Kidney (tissue), 13 donors: ENCODE measurements at regions not wholly inside any gene's neighbourhood (a gene's known extent, or its start where the extent isn't known, plus 50 kb on each side); places are given as distances from the start of the nearest gene placed in this dataset.

ENCODE experiments used
- DNase-seq, 5 donors: peaks; one replicate each; pipeline ENCODE4 v3.0.0-alpha.2; 2013 to 2020
- FAIRE-seq: peaks from 2 replicates; lab custom pipeline; 2012; peaks lifted over from hg19 to GRCh38; lab: Jason Lieb, UNC
- H3K27ac ChIP-seq, 2 donors: one replicate each; pipeline ENCODE4 v1.7.0; 2013; ENCODE audit warnings: low read depth in 2 of 2, low read length in 2 of 2, inconsistent platforms in 1 of 2
- H3K27me3 ChIP-seq: one replicate; pipeline ENCODE4 v1.7.1; 2013; ENCODE audit warnings: low read length, inconsistent platforms; ENCODE audit not compliant: control insufficient read depth, insufficient read depth
- H3K36me3 ChIP-seq, 3 donors: one replicate each; pipeline versions ENCODE4 v1.7.0 to v1.7.1; 2013; ENCODE audit warnings: low read length in 3 of 3, control low read depth in 1 of 3, inconsistent platforms in 1 of 3; ENCODE audit not compliant: insufficient read depth in 3 of 3, control insufficient read depth in 2 of 3
- H3K4me1 ChIP-seq, 3 donors: one replicate each; pipeline versions ENCODE4 v1.7.0 to v1.7.1; 2013; ENCODE audit warnings: low read length in 3 of 3, inconsistent platforms in 1 of 3, low read depth in 1 of 3; ENCODE audit not compliant: control insufficient read depth in 2 of 3, insufficient read depth in 2 of 3
- H3K4me3 ChIP-seq, 3 donors: one replicate each; pipeline versions ENCODE4 v1.7.0 to v1.8.1; 2013; ENCODE audit warnings: low read length in 3 of 3, control low read depth in 1 of 3, inconsistent platforms in 1 of 3
- H3K9ac ChIP-seq, 3 donors: one replicate each; pipeline versions ENCODE4 v1.7.0 to v1.7.1; 2013; ENCODE audit warnings: low read length in 3 of 3, control low read depth in 1 of 3, inconsistent platforms in 1 of 3
- H3K9me3 ChIP-seq, 3 donors: one replicate each; pipeline versions ENCODE4 v1.7.0 to v1.7.1; 2013; ENCODE audit warnings: low read length in 3 of 3, control low read depth in 1 of 3, inconsistent platforms in 1 of 3; ENCODE audit not compliant: control insufficient read depth in 2 of 3, insufficient read depth in 1 of 3
- intact Hi-C: fragments of 100-400 bp; cut with DNase I; formaldehyde crosslinking; loops from one replicate; pipeline ENCODE4 v1.11.1; 2022
- TF ChIP-seq, protein P1 (sequence below): IDR thresholded peaks from 3 replicates; pipeline ENCODE4 v1.5.1; 2012; ENCODE audit warnings: mild to moderate bottlenecking, moderate library complexity, borderline replicate concordance; ENCODE audit not compliant: insufficient read depth; ENCODE audit errors: extremely low read depth
- donor health status: control.
- donor health status: control.
- donor health status: control.
- donor health status: control.
- donor health status: control.
- donor health status: DM: yes; HTN: yes; CAD: no.
- donor health status: Normal renal cell carcinoma (clear cell type).

DNA sequence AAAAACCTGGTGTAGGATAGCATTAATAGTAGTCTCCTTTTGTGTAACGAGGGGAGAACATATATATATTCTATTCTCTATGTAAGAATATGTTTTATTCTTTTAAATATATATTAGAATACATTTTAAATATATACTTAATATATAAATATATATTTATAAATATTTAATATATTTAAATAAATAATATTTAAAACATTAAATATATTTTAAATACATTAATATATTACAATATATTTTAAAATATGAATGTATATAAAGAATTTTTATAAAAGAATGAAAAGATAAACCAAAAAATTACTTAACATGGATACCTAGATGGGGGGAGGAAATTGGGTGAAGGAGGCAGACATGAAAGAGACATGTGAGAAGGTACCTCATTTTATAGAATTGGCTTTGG lies 53.0 kb upstream of the ZNF831 start:
- Histone ChIP-seq H3K27me3 (no peaks in the 10 kb centered on the region), H3K36me3 (no peaks in the 10 kb centered on the region), H3K9me3 (no peaks in the 10 kb centered on the region), H3K4me3 (no peak overlapping the region), H3K4me1 (no peaks in the 10 kb centered on the region), H3K9ac (no peak overlapping the region), H3K27ac (no peak overlapping the region)
- DNase-seq (no peak), FAIRE-seq (peak; percentile 95)
- TF ChIP-seq, protein P1, sequence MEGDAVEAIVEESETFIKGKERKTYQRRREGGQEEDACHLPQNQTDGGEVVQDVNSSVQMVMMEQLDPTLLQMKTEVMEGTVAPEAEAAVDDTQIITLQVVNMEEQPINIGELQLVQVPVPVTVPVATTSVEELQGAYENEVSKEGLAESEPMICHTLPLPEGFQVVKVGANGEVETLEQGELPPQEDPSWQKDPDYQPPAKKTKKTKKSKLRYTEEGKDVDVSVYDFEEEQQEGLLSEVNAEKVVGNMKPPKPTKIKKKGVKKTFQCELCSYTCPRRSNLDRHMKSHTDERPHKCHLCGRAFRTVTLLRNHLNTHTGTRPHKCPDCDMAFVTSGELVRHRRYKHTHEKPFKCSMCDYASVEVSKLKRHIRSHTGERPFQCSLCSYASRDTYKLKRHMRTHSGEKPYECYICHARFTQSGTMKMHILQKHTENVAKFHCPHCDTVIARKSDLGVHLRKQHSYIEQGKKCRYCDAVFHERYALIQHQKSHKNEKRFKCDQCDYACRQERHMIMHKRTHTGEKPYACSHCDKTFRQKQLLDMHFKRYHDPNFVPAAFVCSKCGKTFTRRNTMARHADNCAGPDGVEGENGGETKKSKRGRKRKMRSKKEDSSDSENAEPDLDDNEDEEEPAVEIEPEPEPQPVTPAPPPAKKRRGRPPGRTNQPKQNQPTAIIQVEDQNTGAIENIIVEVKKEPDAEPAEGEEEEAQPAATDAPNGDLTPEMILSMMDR: no peak
- intact Hi-C loops: no loop called here

DNA sequence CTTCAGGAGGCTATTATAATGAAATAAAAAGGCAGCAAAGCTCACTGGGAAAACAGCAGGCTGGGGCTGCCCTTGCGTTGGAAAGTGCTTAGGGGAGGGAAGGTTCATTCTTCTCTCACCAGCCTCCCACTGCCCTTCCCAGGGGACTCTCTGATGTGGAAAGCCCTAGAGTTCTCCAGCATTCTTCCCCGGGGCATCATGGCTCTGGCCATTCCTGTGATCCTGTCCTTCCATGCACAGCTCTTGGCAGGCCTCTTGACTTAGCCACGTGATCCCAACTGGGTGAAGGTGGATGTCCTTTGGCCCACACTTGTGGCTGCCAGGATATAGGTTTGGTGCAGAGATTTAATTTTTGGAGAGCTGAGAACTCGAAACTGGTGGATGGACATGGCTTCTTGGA lies 58.0 kb upstream of the ZNF831 start:
- no peak for DNase-seq
- Histone ChIP-seq H3K27ac (no peak overlapping the region), H3K4me3 (no peak overlapping the region), H3K36me3 (no peaks in the 10 kb centered on the region), H3K9ac (no peak overlapping the region), H3K27me3 (no peaks in the 10 kb centered on the region), H3K4me1 (no peaks in the 10 kb centered on the region), H3K9me3 (no peaks in the 10 kb centered on the region)
- intact Hi-C loops: no loop called here
- no peak for FAIRE-seq
- TF ChIP-seq, protein P1: no peak

DNA sequence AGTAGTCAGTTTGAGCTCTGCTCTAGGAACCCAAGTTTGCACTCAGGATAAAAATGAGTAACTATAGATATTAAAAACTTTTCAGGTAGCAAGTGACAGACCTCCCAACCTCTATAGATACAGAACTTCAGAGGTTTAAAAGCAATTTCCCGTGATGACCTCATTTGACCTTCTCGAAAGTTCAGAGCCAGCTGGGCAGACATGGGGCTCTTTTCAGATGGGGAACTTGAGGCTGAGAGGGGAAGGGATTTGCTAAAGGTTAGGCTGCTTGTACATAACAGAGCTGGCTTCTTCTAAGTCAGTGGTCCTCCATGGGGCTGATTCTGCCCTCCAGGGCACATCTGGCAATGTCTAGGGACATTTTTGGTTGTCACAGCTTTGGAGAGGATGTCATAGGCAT lies 58.8 kb upstream of the ZNF831 start:
- Histone ChIP-seq H3K4me1 (no peaks in the 10 kb centered on the region), H3K27ac (no peak overlapping the region), H3K27me3 (no peaks in the 10 kb centered on the region), H3K36me3 (no peaks in the 10 kb centered on the region), H3K4me3 (no peak overlapping the region), H3K9me3 (no peaks in the 10 kb centered on the region), H3K9ac (no peak overlapping the region)
- FAIRE-seq (no peak), DNase-seq (no peak)
- TF ChIP-seq, protein P1: no peak
- intact Hi-C loops: no loop called here

DNA sequence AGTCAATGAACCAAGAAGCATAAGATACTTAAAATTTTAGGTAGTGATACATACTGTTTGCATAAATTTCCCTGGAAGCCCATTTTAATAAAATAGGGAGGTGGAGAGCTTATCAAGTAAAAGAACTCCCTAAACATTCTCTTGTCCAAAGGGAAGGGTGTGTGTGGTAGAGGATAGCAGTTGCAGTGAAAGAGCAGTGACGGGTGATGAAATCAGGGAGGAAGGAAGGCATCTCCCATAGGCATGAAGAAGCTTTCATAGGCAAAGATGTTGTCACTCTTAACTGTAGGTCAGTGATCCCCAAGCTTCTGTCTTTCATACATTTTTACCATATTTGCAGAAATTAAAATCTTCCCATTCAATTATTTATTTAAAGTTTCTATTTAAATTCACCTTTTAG lies 60.0 kb upstream of the ZNF831 start:
- FAIRE-seq (no peak), DNase-seq (no peak)
- no peaks in the 10 kb centered on the region for H3K36me3 ChIP-seq
- no peaks in the 10 kb centered on the region for H3K9me3 ChIP-seq
- no peak overlapping the region for H3K4me3 ChIP-seq
- no peaks in the 10 kb centered on the region for H3K4me1 ChIP-seq
- TF ChIP-seq, protein P1: no peak
- intact Hi-C loops: no loop called here
- H3K27ac ChIP-seq: no peak overlapping the region
- H3K27me3 ChIP-seq: no peaks in the 10 kb centered on the region
- H3K9ac ChIP-seq: no peak overlapping the region
